ENCODE measurements at regions not wholly inside any gene's neighbourhood (a gene's known extent, or its start where the extent isn't known, plus 50 kb on each side); places are given as distances from the start of the nearest gene placed in this dataset.
"Not testable (repeated sequence)": the region's sequence is repeated elsewhere in the genome, so short reads cannot be mapped to it uniquely, and the experiment has no call there.

DNA sequence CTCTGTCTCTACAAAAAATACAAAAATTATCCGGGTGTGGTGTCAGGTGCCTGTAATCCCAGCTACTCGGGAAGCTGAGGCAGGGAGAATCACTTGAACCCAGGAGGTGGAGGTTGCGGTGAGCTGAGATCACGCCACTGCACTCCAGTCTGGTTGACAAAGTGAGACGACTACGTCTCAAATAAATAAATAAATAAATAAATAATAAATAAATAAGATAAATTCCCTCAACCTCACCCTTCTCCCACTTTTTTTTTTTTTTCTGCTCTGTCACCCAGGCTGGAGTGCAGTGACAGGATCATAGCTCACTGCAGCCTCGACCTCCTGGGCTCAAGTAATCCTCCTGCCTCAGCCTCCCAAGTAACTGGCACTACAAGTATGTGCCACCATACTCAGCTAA lies 125.9 kb upstream of the CACNA1A start:
- DNase-seq; H3K36me3 ChIP-seq (ENCODE audit: control insufficient read depth, insufficient read depth, low read length): not testable (repeated sequence)
- WGBS (ENCODE audit: insufficient coverage, low lambda C conversion rate) = no CpG with 5 or more reads among the region's 7 CpGs

DNA sequence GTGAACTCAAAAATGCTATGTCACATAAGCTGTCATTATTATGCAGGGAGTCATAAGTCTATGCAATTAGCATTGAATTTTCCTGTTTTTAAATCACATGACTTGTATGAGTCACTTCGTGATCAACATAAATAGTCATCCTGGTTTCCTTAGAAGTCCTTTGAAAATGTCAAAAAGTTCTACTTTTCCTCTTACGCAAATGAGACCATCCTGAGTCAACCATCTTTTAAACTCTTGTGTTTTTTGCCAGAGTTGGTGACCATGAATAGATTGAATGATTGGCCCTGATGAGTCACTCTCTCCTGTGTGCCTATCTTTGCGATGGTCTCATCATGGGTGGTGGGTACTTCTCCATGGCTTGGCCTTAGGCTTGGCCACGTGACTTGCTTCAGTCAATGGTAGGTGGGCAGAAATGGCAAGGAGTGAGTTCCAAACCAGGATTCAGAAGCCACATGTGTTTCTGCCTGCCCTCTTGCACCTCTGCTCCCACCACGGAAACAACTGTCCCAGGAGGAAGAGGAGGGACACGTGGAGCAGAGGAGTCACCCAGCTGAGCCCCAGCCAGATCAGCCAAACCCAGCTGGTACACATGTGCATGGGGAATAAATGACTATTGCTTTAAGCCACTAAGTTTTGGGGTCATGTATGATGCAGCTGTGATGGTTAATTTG lies 123.5 kb upstream of the CACNA1A start:
- Histone ChIP-seq H3K36me3 (ENCODE audit: control insufficient read depth, insufficient read depth, low read length) (no peaks in the 10 kb centered on the region), H3K27me3 (ENCODE audit: control insufficient read depth, insufficient read depth, low read length) (no peaks in the 10 kb centered on the region), H3K27ac (ENCODE audit: low read length) (no peak overlapping the region), H3K4me3 (ENCODE audit: low read length) (no peak overlapping the region), H3K4me1 (ENCODE audit: control insufficient read depth, insufficient read depth, low read length) (peaks cover 4% of the 10 kb centered on the region), H3K9me3 (ENCODE audit: control insufficient read depth, low read depth, low read length) (no peaks in the 10 kb centered on the region)
- WGBS (ENCODE audit: insufficient coverage, low lambda C conversion rate) = 93% methylated on average over 2 of the region's 6 CpGs
- DNase-seq = no peak

More for the DNA sequence above, 125.9 kb upstream of the CACNA1A start:
- not testable (repeated sequence) for H3K27ac ChIP-seq (ENCODE audit: low read length); H3K9me3 ChIP-seq (ENCODE audit: control insufficient read depth, low read depth, low read length); H3K4me3 ChIP-seq (ENCODE audit: low read length); H3K27me3 ChIP-seq (ENCODE audit: control insufficient read depth, insufficient read depth, low read length); H3K4me1 ChIP-seq (ENCODE audit: control insufficient read depth, insufficient read depth, low read length)

DNA sequence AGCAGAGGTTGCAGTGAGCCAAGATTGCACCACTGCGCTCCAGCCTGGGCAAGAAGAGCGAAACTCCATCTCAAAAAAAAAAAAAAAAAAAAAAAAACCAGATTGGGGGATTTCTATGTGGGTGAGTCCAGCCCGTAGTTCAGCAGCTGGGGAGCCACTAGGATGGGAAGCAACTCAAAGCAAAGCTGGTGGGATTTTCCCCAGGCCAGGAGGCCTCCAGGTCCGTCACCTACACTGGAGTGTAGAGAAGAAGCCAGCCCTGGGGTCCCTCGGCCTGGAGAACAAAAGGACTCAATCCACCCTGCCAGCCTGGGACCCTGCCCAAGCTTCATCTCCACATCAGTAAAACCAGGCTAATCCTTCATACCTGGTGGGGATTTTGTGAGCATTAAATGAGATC lies 121.3 kb upstream of the CACNA1A start:
- no peaks in the 10 kb centered on the region for H3K36me3 ChIP-seq (ENCODE audit: control insufficient read depth, insufficient read depth, low read length)
- H3K4me3 ChIP-seq (ENCODE audit: low read length) = no peak overlapping the region
- DNase-seq = no peak
- peaks cover under 1% of the 10 kb centered on the region for H3K4me1 ChIP-seq (ENCODE audit: control insufficient read depth, insufficient read depth, low read length)
- H3K9me3 ChIP-seq (ENCODE audit: control insufficient read depth, low read depth, low read length) = no peaks in the 10 kb centered on the region
- no peak overlapping the region for H3K27ac ChIP-seq (ENCODE audit: low read length)
- WGBS (ENCODE audit: insufficient coverage, low lambda C conversion rate) = no CpG with 5 or more reads among the region's 5 CpGs
- peaks cover 20% of the 10 kb centered on the region for H3K27me3 ChIP-seq (ENCODE audit: control insufficient read depth, insufficient read depth, low read length)

DNA sequence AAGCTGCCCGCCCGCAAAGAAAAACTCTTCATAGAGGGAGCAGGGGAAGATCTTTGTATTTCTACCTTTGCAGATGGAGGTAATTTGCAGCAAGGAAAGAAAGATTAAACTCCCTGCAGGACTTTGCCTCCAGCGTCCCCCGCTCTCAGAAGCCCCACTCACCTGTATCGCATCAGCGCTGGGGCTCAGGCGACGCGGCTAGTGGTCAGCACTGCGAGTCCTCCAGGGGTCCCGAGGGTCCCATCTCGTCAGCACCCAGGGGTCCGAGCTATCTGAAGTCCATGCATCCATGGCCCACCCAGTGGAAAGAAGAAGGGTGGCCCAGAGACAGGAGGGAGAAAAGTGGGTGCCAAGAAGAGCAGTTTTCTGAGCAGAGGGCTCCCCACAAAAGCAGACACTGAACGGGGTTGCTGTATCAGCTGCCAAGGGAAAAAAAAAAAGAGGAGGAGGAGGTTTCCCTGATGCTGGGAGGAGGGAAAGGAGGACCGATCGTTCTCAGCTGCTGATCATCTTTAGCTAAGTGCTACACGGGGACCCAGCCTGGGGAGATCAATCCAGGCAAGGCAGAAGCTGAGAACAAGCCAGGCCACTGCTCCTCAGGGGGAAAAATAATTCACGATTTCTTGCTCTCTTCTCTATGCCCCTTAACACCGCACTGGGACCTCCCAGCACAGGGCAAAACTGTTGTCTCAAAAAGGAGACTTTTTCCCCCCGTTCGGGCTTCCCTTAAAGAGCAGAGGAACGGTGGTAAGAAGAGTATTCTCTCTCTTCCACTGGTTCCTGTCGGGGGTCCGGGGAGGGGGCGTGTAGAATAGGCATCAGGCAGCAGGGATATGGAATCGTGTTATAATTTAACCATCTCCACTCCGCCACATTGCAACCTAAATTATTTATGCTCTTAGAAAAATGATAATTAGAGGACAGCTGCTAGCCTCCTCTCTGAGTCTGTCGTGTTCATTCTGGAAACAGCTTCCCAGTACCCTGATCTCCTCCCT lies 117.7 kb upstream of the CACNA1A start:
- Histone ChIP-seq H3K4me1 (ENCODE audit: control insufficient read depth, insufficient read depth, low read length) (no peaks in the 10 kb centered on the region), H3K9me3 (ENCODE audit: control insufficient read depth, low read depth, low read length) (no peaks in the 10 kb centered on the region), H3K27me3 (ENCODE audit: control insufficient read depth, insufficient read depth, low read length) (peaks cover 20% of the 10 kb centered on the region), H3K4me3 (ENCODE audit: low read length) (no peak overlapping the region), H3K27ac (ENCODE audit: low read length) (no peak overlapping the region), H3K36me3 (ENCODE audit: control insufficient read depth, insufficient read depth, low read length) (no peaks in the 10 kb centered on the region)
- no peak for DNase-seq
- WGBS (ENCODE audit: insufficient coverage, low lambda C conversion rate) = no CpG with 5 or more reads among the region's 28 CpGs

DNA sequence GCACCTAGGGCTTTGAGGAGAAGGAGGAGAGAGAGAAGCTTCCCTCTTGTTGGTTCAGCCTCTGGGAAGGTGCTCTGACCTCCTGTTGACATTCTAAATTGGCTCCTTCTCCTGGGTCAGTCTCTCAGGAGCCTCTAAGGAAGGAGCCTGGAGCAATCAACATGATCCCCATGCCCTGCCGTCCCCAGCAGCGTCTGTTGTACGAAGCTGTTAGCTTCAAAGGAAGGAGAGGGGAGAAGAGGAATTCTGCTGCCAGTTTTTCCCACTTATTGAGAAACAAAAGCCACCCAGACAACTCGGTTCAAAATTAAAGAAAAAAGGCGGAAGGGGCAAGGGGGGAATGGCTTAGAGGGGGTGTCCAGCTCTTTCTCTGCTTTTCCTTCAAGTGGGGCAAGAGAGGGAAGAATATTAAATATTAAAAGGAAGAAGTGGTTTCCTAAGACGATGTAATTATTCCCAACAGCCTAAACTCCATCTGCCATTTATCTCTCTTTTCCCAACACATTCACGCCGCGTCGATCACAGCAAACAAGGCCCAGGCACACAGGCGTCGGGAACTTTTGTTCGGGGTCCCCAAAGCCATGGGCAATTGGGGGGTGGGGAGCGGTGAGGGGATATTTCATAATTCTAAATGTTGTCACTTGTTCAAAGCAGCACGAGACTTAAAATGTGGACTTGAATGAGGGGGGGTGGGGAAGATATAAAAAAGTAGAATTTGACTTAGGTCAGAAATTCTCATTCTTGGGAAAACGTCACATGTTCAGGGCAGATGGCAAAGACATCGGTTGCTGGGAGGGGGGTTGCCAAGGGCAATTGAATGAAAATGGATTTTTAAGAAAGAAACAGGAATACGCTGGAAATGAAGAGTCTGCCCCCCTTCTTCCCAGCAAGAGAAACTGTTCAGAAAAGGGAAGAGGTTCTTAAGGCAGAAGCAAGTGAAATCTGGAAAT lies 116.8 kb upstream of the CACNA1A start:
- peaks cover 20% of the 10 kb centered on the region for H3K27me3 ChIP-seq (ENCODE audit: control insufficient read depth, insufficient read depth, low read length)
- no peak overlapping the region for H3K4me3 ChIP-seq (ENCODE audit: low read length)
- no peaks in the 10 kb centered on the region for H3K4me1 ChIP-seq (ENCODE audit: control insufficient read depth, insufficient read depth, low read length)
- no peaks in the 10 kb centered on the region for H3K9me3 ChIP-seq (ENCODE audit: control insufficient read depth, low read depth, low read length)
- H3K27ac ChIP-seq (ENCODE audit: low read length) = no peak overlapping the region
- 51% methylated on average over 2 of the region's 18 CpGs for WGBS (ENCODE audit: insufficient coverage, low lambda C conversion rate)
- H3K36me3 ChIP-seq (ENCODE audit: control insufficient read depth, insufficient read depth, low read length) = no peaks in the 10 kb centered on the region
- no peak for DNase-seq

DNA sequence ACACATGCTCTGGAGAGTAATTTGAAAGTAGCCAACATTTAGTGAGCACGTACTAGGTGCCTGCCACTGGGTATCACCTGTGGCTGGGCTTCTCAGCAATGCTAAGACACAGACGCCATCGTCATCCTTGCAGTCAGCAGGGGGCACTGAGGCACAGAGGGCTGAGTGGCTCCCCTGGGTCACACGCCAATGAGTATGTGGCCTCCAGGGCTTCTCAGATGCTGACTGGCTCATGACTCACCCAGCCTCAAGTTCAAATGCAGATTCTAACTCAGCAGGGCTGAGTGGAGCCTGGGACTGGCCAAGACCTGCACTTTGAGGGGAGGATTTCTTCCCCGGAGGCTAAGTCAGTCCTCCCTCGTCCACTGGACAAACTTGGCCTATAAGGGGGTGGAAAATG lies 115.1 kb upstream of the CACNA1A start:
- H3K4me1 ChIP-seq (ENCODE audit: control insufficient read depth, insufficient read depth, low read length) = no peaks in the 10 kb centered on the region
- H3K27ac ChIP-seq (ENCODE audit: low read length) = no peak overlapping the region
- no CpG with 5 or more reads among the region's 6 CpGs for WGBS (ENCODE audit: insufficient coverage, low lambda C conversion rate)
- H3K36me3 ChIP-seq (ENCODE audit: control insufficient read depth, insufficient read depth, low read length) = no peaks in the 10 kb centered on the region
- DNase-seq = no peak
- no peaks in the 10 kb centered on the region for H3K9me3 ChIP-seq (ENCODE audit: control insufficient read depth, low read depth, low read length)
- no peak overlapping the region for H3K4me3 ChIP-seq (ENCODE audit: low read length)
- H3K27me3 ChIP-seq (ENCODE audit: control insufficient read depth, insufficient read depth, low read length) = peaks cover 20% of the 10 kb centered on the region

DNA sequence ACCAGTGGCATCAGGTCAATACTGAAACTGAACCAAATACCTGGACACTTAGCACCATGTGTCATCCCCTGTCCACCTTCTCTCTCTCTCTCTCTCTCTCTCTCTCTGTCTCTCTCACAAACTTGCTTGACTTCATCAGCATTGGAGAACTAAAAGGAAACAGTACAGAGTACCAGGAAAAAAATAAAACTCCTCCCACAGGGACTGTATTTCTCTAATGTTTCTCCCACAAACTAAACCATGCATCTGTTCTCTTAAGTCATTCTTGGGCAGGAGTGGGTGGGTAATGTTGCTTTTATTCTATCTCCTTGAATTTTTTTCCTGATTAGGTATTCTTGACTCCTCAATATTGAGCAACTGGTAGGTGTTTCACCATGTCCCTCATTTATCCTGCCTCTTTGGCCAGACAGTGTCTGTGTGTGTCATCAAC lies 112.9 kb upstream of the CACNA1A start:
- Histone ChIP-seq H3K27me3 (ENCODE audit: control insufficient read depth, insufficient read depth, low read length) (peaks cover 16% of the 10 kb centered on the region), H3K36me3 (ENCODE audit: control insufficient read depth, insufficient read depth, low read length) (no peaks in the 10 kb centered on the region), H3K9me3 (ENCODE audit: control insufficient read depth, low read depth, low read length) (no peaks in the 10 kb centered on the region), H3K4me3 (ENCODE audit: low read length) (no peak overlapping the region), H3K27ac (ENCODE audit: low read length) (no peak overlapping the region), H3K4me1 (ENCODE audit: control insufficient read depth, insufficient read depth, low read length) (no peaks in the 10 kb centered on the region)
- DNase-seq = no peak

DNA sequence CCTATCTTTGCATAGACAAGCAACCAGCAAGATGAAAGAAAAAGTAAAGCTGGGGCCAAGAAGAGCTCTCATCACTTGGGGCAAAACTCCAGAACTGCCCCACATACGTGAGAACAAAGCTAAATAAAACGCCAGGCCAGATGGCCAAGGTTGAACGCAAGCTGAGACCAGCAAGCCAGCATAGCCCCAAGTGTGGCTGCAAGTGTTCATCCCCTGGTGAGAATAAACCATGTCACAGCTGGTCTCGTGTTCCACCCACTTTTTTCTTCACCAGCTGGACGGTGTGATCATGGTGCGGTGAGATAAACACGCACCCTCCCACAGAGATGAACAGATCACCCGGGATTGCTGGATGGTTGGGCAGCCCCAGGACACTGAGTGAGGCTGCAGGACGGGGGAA lies 109.6 kb upstream of the CACNA1A start:
- H3K4me1 ChIP-seq (ENCODE audit: control insufficient read depth, insufficient read depth, low read length) = no peaks in the 10 kb centered on the region
- WGBS (ENCODE audit: insufficient coverage, low lambda C conversion rate) = no CpG with 5 or more reads among the region's 9 CpGs
- no peaks in the 10 kb centered on the region for H3K36me3 ChIP-seq (ENCODE audit: control insufficient read depth, insufficient read depth, low read length)
- no peaks in the 10 kb centered on the region for H3K27me3 ChIP-seq (ENCODE audit: control insufficient read depth, insufficient read depth, low read length)
- H3K4me3 ChIP-seq (ENCODE audit: low read length) = no peak overlapping the region
- no peak for DNase-seq
- no peaks in the 10 kb centered on the region for H3K9me3 ChIP-seq (ENCODE audit: control insufficient read depth, low read depth, low read length)
- no peak overlapping the region for H3K27ac ChIP-seq (ENCODE audit: low read length)

DNA sequence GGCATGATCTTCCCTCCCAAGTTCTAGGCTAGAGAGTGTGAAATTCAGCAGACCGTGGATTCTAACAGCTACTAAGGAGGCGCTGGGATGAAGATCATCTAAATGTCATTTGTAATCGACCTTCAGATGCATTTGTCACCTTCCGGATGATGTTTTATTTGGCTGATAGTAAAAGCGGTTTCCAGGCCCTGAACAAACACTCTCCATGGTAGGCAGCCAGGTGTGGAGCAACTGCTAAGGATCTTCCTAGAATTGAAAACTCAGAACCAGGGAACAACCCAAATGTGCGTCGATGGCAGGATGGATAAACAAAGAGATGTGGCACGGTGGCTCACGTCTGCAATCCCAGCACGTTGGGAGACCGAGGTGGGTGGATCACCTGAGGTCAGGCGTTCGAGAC lies 107.2 kb upstream of the CACNA1A start:
- H3K9me3 ChIP-seq (ENCODE audit: control insufficient read depth, low read depth, low read length) = no peaks in the 10 kb centered on the region
- no peaks in the 10 kb centered on the region for H3K36me3 ChIP-seq (ENCODE audit: control insufficient read depth, insufficient read depth, low read length)
- no peaks in the 10 kb centered on the region for H3K27me3 ChIP-seq (ENCODE audit: control insufficient read depth, insufficient read depth, low read length)
- no peak overlapping the region for H3K27ac ChIP-seq (ENCODE audit: low read length)
- no peak for DNase-seq
- H3K4me3 ChIP-seq (ENCODE audit: low read length) = no peak overlapping the region
- no CpG with 5 or more reads among the region's 13 CpGs for WGBS (ENCODE audit: insufficient coverage, low lambda C conversion rate)
- H3K4me1 ChIP-seq (ENCODE audit: control insufficient read depth, insufficient read depth, low read length) = peaks cover 5% of the 10 kb centered on the region

DNA sequence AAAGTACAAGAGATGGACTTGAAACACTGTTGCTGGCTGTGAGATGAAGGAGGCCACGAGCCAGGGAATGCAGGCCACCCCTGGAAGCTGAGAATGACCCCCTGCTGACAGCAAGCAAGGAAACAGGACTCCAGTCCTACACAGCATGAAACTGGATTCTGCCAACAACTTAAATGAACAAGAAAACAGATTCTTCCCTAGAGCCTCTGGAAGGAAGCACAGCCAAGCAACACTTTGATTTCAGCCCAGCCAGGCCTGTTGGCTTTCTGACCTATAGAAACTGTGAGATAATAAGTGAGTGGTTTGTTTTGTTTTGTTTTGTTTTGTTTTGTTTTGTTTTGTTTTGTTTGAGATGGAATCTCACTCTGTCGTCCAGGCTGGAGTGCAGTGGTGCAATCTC lies 105.3 kb upstream of the CACNA1A start:
- H3K9me3 ChIP-seq (ENCODE audit: control insufficient read depth, low read depth, low read length) = no peaks in the 10 kb centered on the region
- DNase-seq = no peak
- no CpG with 5 or more reads among the region's 2 CpGs for WGBS (ENCODE audit: insufficient coverage, low lambda C conversion rate)
- peaks cover 5% of the 10 kb centered on the region for H3K4me1 ChIP-seq (ENCODE audit: control insufficient read depth, insufficient read depth, low read length)
- no peak overlapping the region for H3K4me3 ChIP-seq (ENCODE audit: low read length)
- H3K27ac ChIP-seq (ENCODE audit: low read length) = no peak overlapping the region
- H3K27me3 ChIP-seq (ENCODE audit: control insufficient read depth, insufficient read depth, low read length) = no peaks in the 10 kb centered on the region
- H3K36me3 ChIP-seq (ENCODE audit: control insufficient read depth, insufficient read depth, low read length) = no peaks in the 10 kb centered on the region

Data from large intestine (tissue), 3 donors.